ENCODE measurements at regions not wholly inside any gene's neighbourhood (a gene's known extent, or its start where the extent isn't known, plus 50 kb on each side); places are given as distances from the start of the nearest gene placed in this dataset.

- POLR2A ChIA-PET = no interaction called here
- DNase-seq (ENCODE audit: low read depth in 1 of 2, low spot score in 1 of 2) (no peak), FAIRE-seq (no peak), ATAC-seq (no peak)
- no peaks in the 10 kb centered on the region for H3K9me3 ChIP-seq
- no peak for TF ChIP-seq NR3C1 (IDR thresholded peaks at IDR 0.05)
- no peak for TF ChIP-seq NPAS2 (CRISPR knock-in tag; IDR thresholded peaks at IDR 0.05; ENCODE audit: borderline replicate concordance)
- TF ChIP-seq RNF2 (IDR thresholded peaks at IDR 0.05; ENCODE audit: borderline replicate concordance, low read depth) = no peak
- no peak for TF ChIP-seq RARB (CRISPR knock-in tag; IDR thresholded peaks at IDR 0.05)
- no peaks in the 10 kb centered on the region for H3K4me1 ChIP-seq
- H3K4me3 ChIP-seq = no peak overlapping the region
- CTCF ChIA-PET = no interaction called here
- H3K4me2 ChIP-seq = no peak overlapping the region
- H3K27ac ChIP-seq = no peak overlapping the region
- 0% methylated on average over 2 of the region's 2 CpGs for WGBS (ENCODE audit: missing lambda C conversion rate)
Observed at GRCh38 chr5:152549709-152550108, 144.6 kb upstream of the NMUR2 start.

- ATAC-seq = no peak
- FAIRE-seq = no peak
- H3K4me3 ChIP-seq = no peak overlapping the region
- no peak for TF ChIP-seq SMC3 (IDR thresholded peaks at IDR 0.05)
- TF ChIP-seq BHLHE40 (IDR thresholded peaks at IDR 0.05; ENCODE audit: low read depth, low read length) = no peak
- no peak for TF ChIP-seq ATOH8 (CRISPR knock-in tag; IDR thresholded peaks at IDR 0.05; ENCODE audit: low read depth)
- TF ChIP-seq CBX2 (IDR thresholded peaks at IDR 0.05; ENCODE audit: borderline replicate concordance, low read depth) = no peak
- TF ChIP-seq ZFP36 (IDR thresholded peaks at IDR 0.05; ENCODE audit: borderline replicate concordance, partially characterized antibody) = no peak
- TF ChIP-seq TFCP2L1 (CRISPR knock-in tag; IDR thresholded peaks at IDR 0.05) = no peak
- TF ChIP-seq CTCF (IDR thresholded peaks at IDR 0.05) = no peak
- TF ChIP-seq KDM5A (IDR thresholded peaks at IDR 0.05) = no peak
- TF ChIP-seq RCOR1 (IDR thresholded peaks at IDR 0.05; ENCODE audit: low read depth, low read length) = no peak
- no peak for TF ChIP-seq JUN (IDR thresholded peaks at IDR 0.05)
- TF ChIP-seq ELK1 (IDR thresholded peaks at IDR 0.05; ENCODE audit: low read depth, low read length) = no peak
- POLR2A ChIA-PET = no interaction called here
- no peaks in the 10 kb centered on the region for H3K4me1 ChIP-seq
- CTCF ChIA-PET = no interaction called here
- H3K27ac ChIP-seq = no peak overlapping the region
- H3K9me3 ChIP-seq = no peaks in the 10 kb centered on the region
- no peak overlapping the region for H3K4me2 ChIP-seq
- no peak for DNase-seq (ENCODE audit: low read depth in 1 of 2, low spot score in 1 of 2)
Observed at GRCh38 chr5:152551061-152551460, 146.0 kb upstream of the NMUR2 start.

GRCh38 chr5:152556784-152557183 is 151.7 kb upstream of the NMUR2 start:
- Histone ChIP-seq H3K4me1 (no peaks in the 10 kb centered on the region), H3K4me2 (no peak overlapping the region), H3K27ac (no peak overlapping the region), H3K9me3 (no peaks in the 10 kb centered on the region), H3K4me3 (no peak overlapping the region)
- ATAC-seq (no peak), DNase-seq (ENCODE audit: low read depth in 1 of 2, low spot score in 1 of 2) (no peak), FAIRE-seq (no peak)
- WGBS (ENCODE audit: missing lambda C conversion rate) = 0% methylated on average over 3 of the region's 4 CpGs
- POLR2A ChIA-PET = no interaction called here
- TF ChIP-seq RARB (CRISPR knock-in tag; IDR thresholded peaks at IDR 0.05) (no peak), MAZ (IDR thresholded peaks at IDR 0.05; ENCODE audit: borderline replicate concordance, low read depth, low read length) (no peak), RCOR1 (IDR thresholded peaks at IDR 0.05; ENCODE audit: low read depth, low read length) (no peak), MYC (IDR thresholded peaks at IDR 0.05; ENCODE audit: borderline replicate concordance, low read length) (no peak), ZC3H11A (IDR thresholded peaks at IDR 0.05) (no peak), ATOH8 (CRISPR knock-in tag; IDR thresholded peaks at IDR 0.05; ENCODE audit: low read depth) (no peak), HEYL (CRISPR knock-in tag; IDR thresholded peaks at IDR 0.05) (no peak), TP53 (CRISPR knock-in tag; IDR thresholded peaks at IDR 0.05) (no peak), FOXS1 (CRISPR knock-in tag; IDR thresholded peaks at IDR 0.05) (no peak), KDM5A (IDR thresholded peaks at IDR 0.05) (no peak), NPAS2 (CRISPR knock-in tag; IDR thresholded peaks at IDR 0.05; ENCODE audit: borderline replicate concordance) (no peak), EHF (CRISPR knock-in tag; IDR thresholded peaks at IDR 0.05) (no peak), EHMT2 (IDR thresholded peaks at IDR 0.05; ENCODE audit: low read depth) (no peak), FOSB (CRISPR knock-in tag; IDR thresholded peaks at IDR 0.05) (no peak), ZSCAN20 (CRISPR knock-in tag; IDR thresholded peaks at IDR 0.05) (no peak), REST (IDR thresholded peaks at IDR 0.05) (no peak), JUNB (IDR thresholded peaks at IDR 0.05) (no peak)
- CTCF ChIA-PET = interaction anchor here (1.4 to 2.2 kb wide), 2 partner anchors 17 to 1408 kb away, joined by 3 to 12 read pairs; no protein-coding TSS in a partner anchor
